ENCODE measurements at regions not wholly inside any gene's neighbourhood (a gene's known extent, or its start where the extent isn't known, plus 50 kb on each side); places are given as distances from the start of the nearest gene placed in this dataset.

DNA sequence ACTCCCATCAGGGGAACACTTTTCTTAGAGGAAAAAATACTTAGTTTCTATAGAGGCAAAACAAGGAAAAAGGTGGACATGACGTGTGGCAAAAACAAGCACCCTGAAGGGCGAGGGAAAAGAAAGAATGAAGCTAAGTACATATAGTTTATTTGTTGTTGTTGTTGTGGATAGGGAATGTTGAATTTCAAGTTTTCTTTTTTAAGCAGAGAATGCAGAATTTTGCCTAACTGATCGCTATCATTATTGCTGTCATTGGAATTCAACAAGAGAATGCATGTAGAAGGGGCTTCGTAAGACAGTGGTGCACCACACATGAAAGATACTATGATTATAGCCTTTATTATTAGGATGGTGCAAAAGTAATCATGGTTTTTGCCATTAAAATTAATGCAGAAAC lies 144.0 kb downstream of the LMO4 start:
- no peak for TF ChIP-seq EP300 (IDR thresholded peaks at IDR 0.05)
- no peak for TF ChIP-seq CTCF (IDR thresholded peaks at IDR 0.05)
- TF ChIP-seq POLR2A (IDR thresholded peaks at IDR 0.05), result no peak
- Histone ChIP-seq H3K4me1 (no peaks in the 10 kb centered on the region), H3K9me3 (peaks cover 0 to 2% (median 0%) of the 10 kb centered on the region in 4 donors), H3K4me3 (no peak overlapping the region), H3K36me3 (no peaks in the 10 kb centered on the region), H3K27ac (no peak overlapping the region), H3K27me3 (no peaks in the 10 kb centered on the region)
- WGBS, 2 donors, result 96 to 97% methylated on average over 4 of the region's 4 CpGs
- no peak for DNase-seq (ENCODE audit: low spot score in 2 of 2)

DNA sequence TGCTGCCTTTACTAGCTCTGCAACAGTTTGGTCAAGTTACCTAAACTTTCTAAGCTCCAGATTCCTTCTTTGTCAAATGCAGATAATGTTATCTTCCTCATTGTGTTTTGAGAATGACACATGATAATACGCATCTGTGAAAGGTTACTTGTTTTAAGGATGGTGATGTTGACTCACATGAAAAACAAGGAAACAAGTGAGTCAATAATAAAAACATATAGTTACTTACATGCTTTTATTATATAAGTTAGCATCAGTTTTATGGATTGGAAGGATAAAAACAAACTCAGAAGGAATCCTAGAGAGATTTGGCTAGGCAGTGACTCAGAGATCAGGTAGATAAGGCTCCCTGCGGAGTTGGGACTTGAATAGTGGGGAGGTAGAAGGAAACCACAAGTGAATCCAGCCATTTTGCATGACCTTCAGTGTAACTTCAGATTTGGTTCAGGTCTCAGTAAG lies 144.6 kb downstream of the LMO4 start:
- H3K27ac ChIP-seq, result no peak overlapping the region
- H3K27me3 ChIP-seq, result no peaks in the 10 kb centered on the region
- peaks cover 0 to 2% (median 0%) of the 10 kb centered on the region in 4 donors for H3K9me3 ChIP-seq
- H3K4me1 ChIP-seq, result no peaks in the 10 kb centered on the region
- WGBS, 2 donors, result 94 to 98% methylated on average over 2 of the region's 2 CpGs
- H3K36me3 ChIP-seq, result no peaks in the 10 kb centered on the region
- DNase-seq (ENCODE audit: low spot score in 2 of 2), result no peak
- TF ChIP-seq CTCF (IDR thresholded peaks at IDR 0.05) (no peak), EP300 (IDR thresholded peaks at IDR 0.05) (no peak), POLR2A (IDR thresholded peaks at IDR 0.05) (no peak)
- H3K4me3 ChIP-seq, result no peak overlapping the region

DNA sequence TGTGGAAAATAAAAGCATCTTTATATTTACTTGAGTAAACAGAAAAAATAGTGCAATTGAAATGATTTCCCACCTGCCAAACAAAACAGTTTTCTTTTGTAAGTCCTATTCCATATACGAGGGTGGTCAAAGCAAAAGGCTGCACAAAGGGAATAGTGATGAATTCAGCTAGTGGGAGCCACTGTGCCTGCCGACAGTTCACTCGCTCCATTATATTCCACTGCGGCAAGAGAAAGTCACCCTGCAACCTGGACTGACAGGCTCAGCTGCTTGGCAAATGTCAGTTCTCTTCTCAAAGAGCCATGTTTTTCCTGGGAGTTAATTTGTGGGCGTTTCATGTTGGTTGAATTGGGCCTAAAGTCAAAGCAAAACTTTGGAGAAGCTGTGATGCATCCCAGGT lies 145.4 kb downstream of the LMO4 start:
- H3K27me3 ChIP-seq, result no peaks in the 10 kb centered on the region
- H3K36me3 ChIP-seq, result no peaks in the 10 kb centered on the region
- 36 to 38% methylated on average over 5 of the region's 5 CpGs for WGBS, 2 donors
- no peak overlapping the region for H3K4me3 ChIP-seq
- TF ChIP-seq CTCF (IDR thresholded peaks at IDR 0.05) (no peak), EP300 (IDR thresholded peaks at IDR 0.05) (no peak)
- no peak overlapping the region for H3K27ac ChIP-seq
- peaks cover 0 to 2% (median 0%) of the 10 kb centered on the region in 4 donors for H3K9me3 ChIP-seq
- no peak for DNase-seq (ENCODE audit: low spot score in 2 of 2)
- H3K4me1 ChIP-seq, result no peaks in the 10 kb centered on the region

- TF ChIP-seq POLR2A (IDR thresholded peaks at IDR 0.05) (no peak), EP300 (IDR thresholded peaks at IDR 0.05) (no peak), CTCF (IDR thresholded peaks at IDR 0.05) (peak in 1 of 5 experiments; percentile 37)
- no peaks in the 10 kb centered on the region for H3K9me3 ChIP-seq
- no peak overlapping the region for H3K27ac ChIP-seq
- H3K36me3 ChIP-seq, result no peaks in the 10 kb centered on the region
- 58 to 60% methylated on average over 3 of the region's 3 CpGs for WGBS, 2 donors
- no peak overlapping the region for H3K4me3 ChIP-seq
- H3K27me3 ChIP-seq, result no peaks in the 10 kb centered on the region
- no peaks in the 10 kb centered on the region for H3K4me1 ChIP-seq
- peak; percentile 40 to 46 for DNase-seq (ENCODE audit: low spot score in 2 of 2)
These were observed 149.6 kb downstream of the LMO4 start for GRCh38 chr1:87478231-87478630.

DNA sequence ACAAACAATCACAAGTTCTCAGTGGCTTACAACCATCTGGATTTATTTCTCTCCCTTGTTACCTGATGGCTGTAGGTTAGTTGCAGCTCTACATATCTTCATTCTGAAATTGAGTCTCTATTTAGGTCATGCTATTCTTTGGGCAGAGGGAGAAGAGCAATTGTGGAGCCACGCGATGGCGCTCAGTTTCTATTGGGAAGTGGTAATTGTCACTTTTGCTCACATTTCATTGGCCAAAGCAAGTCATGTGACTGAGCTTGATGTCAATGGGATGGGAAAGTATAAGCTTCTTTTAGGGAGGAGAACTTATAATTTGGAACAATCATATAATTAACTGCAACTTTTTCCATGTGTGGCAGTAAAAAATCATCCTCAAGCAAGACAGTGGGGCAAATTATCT lies 166.5 kb downstream of the LMO4 start:
- Histone ChIP-seq H3K27me3 (no peaks in the 10 kb centered on the region), H3K4me3 (no peak overlapping the region), H3K4me1 (no peaks in the 10 kb centered on the region), H3K36me3 (no peaks in the 10 kb centered on the region), H3K9me3 (no peaks in the 10 kb centered on the region), H3K27ac (no peak overlapping the region)
- WGBS, 2 donors, result 91 to 98% methylated on average over 3 of the region's 3 CpGs
- no peak for DNase-seq (ENCODE audit: low spot score in 2 of 2)
- TF ChIP-seq CTCF (IDR thresholded peaks at IDR 0.05) (no peak), POLR2A (IDR thresholded peaks at IDR 0.05) (no peak), EP300 (IDR thresholded peaks at IDR 0.05) (no peak)
